Middle frontal gyrus (tissue), 1 donor: ENCODE measurements at regions not wholly inside any gene's neighbourhood (a gene's known extent, or its start where the extent isn't known, plus 50 kb on each side); places are given as distances from the start of the nearest gene placed in this dataset.

Source experiments
- DNase-seq: peaks from one replicate; pipeline ENCODE4 v3.0.0-alpha.2; 2015; ENCODE audit warnings: low spot score; ENCODE audit errors: extremely low spot score

DNA sequence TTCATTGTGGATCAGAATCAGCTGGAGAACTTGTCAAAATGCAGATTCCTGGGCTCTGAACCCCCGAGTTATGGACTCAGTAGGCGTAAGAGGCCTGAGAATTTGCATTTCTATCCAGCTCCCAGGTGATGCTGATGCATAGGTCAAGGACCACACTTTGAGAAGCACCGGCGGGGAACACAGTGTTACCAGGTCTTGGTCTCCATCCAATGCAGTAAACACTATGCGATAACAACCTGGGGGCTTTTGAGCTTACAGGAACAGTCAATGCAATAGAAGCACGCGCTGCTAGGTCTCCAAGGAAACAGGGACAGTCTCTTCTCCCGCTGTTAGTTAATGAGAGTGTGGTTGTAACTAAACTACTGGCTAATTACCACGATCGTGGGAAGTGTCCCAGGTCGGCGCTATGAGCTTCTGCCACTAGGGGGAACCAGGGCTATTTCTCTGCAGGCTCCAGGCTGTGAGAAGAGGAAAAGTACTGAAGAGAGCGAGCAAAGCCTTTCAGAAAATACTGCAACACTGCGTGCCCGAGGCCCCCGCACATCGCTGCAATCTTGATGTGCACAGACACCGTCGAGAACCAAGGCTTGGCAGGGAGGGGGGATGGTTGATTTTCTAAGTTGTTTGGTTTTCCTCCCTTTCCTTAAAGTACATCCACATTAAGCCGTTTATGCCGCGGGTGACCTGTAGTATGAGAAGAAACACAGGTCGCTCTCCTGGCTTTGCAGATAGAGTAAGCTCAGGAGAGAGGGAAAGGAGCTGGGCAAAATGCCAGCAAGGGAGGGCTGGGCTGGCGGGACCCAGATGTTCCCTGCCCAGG is 52.0 kb upstream of the KCNA1 start:
- DNase-seq: peak; percentile 60

DNA sequence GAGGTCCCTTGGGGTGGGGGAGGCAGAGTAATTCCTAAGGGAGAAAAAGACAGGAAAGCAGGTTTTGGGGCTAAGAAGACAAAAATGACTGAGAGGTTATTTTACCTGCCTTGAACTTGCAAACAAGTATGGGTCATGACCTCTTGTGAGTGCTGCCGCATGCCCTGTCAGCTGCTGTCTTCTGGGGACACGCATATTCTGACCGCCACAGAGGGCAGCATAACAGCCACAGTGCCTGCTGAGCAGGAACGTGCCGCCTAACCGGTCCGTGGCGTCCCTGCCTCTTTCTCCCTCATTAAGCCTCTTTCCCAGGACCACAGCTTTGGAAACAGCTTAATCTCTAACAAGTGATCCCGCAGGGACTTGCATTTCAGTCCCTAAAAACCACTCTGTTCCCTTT is 51.3 kb upstream of the KCNA1 start:
- no peak for DNase-seq

DNA sequence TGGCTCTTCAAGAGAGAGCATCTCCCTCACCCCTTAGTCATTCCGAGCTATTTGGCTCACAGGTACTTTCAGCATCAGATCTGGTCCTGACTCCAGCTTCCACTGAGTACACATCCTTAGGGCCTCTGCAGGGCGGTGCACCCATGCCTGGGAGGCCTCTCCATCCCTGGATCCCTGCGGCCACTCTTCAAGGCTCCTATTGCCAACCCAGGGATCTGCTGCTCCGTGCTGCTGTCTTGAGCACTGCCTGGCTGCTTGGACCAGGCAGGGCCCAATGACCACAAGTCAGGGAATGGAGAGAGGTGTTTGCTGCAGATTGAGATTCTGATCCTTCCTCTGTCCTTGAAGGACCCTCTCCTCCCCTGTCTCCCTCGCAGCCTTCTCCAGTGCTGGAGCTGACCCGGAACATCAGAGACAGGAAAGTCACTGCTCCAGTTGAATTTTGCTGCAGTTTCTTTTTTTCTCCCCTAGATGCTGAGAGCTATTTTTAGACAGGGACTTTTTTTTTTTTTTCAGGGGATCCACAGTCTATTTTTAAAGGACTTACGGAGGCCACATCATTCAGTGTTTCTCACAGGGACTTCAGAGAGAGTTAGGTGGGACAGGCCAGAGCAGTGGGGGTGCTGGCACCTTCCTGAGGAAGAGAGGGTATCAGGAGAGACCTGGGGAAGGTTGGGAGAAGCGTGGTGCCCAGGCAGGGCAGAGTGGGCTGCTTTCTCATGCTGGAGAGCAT is 50.1 kb upstream of the KCNA1 start:
- DNase-seq: no peak
